Panc1 (cell line): ENCODE measurements at regions not wholly inside any gene's neighbourhood (a gene's known extent, or its start where the extent isn't known, plus 50 kb on each side); places are given as distances from the start of the nearest gene placed in this dataset.

Source experiments
- ATAC-seq: fragments of 200-7000 bp; cut with Tn5 transposase; 2 replicates; pipeline ENCODE4 v1.9.1; 2020; ENCODE audit warnings: mild to moderate bottlenecking, moderate library complexity
- BruUV-seq: library from RNA; stranded (reverse); fragments of 400-500 nt; replicated peaks from 2 replicates; lab custom pipeline; 2021; lab: Mats Ljungman, UMichigan
- CTCF ChIA-PET: fragments of 300-600 bp; sonication (Branson Sonifier 250); formaldehyde crosslinking; loops from one replicate; lab custom pipeline; 2022; ENCODE audit warnings: antibody characterized with exemption; lab: Charles Lee
- POLR2A ChIA-PET: fragments of 300-600 bp; sonication (Branson Sonifier 250); formaldehyde crosslinking; loops from one replicate; lab custom pipeline; 2022; ENCODE audit warnings: antibody characterized with exemption; lab: Charles Lee
- DNase-seq: peaks from one replicate; pipeline ENCODE4 v3.0.0-alpha.2; 2010; ENCODE audit warnings: low read depth, low spot score
- H3K27ac ChIP-seq: 2 replicates; pipeline ENCODE4 v1.5.1; 2011; ENCODE audit warnings: mild to moderate bottlenecking, low read length, inconsistent platforms
- H3K27me3 ChIP-seq: fragments of 200-500 bp; sonication (Bioruptor generic); 2 replicates; pipeline ENCODE4 v1.6.0; 2014; ENCODE audit warnings: low read length, inconsistent platforms; ENCODE audit not compliant: control insufficient read depth, insufficient read depth
- H3K36me3 ChIP-seq: fragments of 200-500 bp; sonication (Bioruptor generic); 2 replicates; pipeline ENCODE4 v1.5.1; 2014; ENCODE audit warnings: inconsistent platforms, mild to moderate bottlenecking, low read length, moderate library complexity; ENCODE audit not compliant: control insufficient read depth, insufficient read depth
- H3K4me1 ChIP-seq: 2 replicates; pipeline ENCODE4 v1.5.1; 2011; ENCODE audit warnings: inconsistent platforms, mild to moderate bottlenecking, low read length, moderate library complexity; ENCODE audit not compliant: control insufficient read depth, insufficient read depth
- H3K4me3 ChIP-seq, 2 experiments: 2 replicates each; pipeline ENCODE4 v1.5.1; 2011 to 2012; ENCODE audit warnings: low read depth in 2 of 2, low read length in 2 of 2, mild to moderate bottlenecking in 2 of 2, inconsistent platforms in 1 of 2, moderate library complexity in 1 of 2
- H3K9me3 ChIP-seq: fragments of 200-500 bp; sonication (Bioruptor generic); 2 replicates; pipeline ENCODE4 v1.5.1; 2014; ENCODE audit warnings: low read depth, mild to moderate bottlenecking, inconsistent platforms, low read length, moderate library complexity; ENCODE audit not compliant: control insufficient read depth, insufficient read depth
- POLR2AphosphoS5 ChIP-seq: IDR thresholded peaks from 2 replicates; pipeline ENCODE4 v1.6.1; 2012; ENCODE audit warnings: mild to moderate bottlenecking, low read depth, low read length, moderate library complexity
- SIN3A ChIP-seq: IDR thresholded peaks from 2 replicates; pipeline ENCODE4 v1.6.1; 2012; ENCODE audit warnings: low read depth, mild to moderate bottlenecking, low read length, moderate library complexity, borderline replicate concordance; ENCODE audit not compliant: insufficient read depth
- TCF7L2 ChIP-seq: IDR thresholded peaks from 2 replicates; pipeline ENCODE4 v1.6.1; 2011; ENCODE audit warnings: mild to moderate bottlenecking, low read depth, low read length, inconsistent platforms
- in situ Hi-C: cut with HindIII; loops from 2 replicates; pipeline ENCODE4 v1.10.0; 2016; ENCODE audit warnings: low sequenced_read_pairs, low pct_unique_long_range_greater_than_20kb
- intact Hi-C: fragments of 100-400 bp; cut with micrococcal nuclease; formaldehyde crosslinking; loops from one replicate; pipeline ENCODE4 v1.10.0; 2022; ENCODE audit not compliant: unreplicated experiment
- TF ChIP-seq, protein P1 (sequence below), 2 experiments: IDR thresholded peaks; 2 replicates each; pipeline ENCODE4 v1.6.1; 2011 to 2012; ENCODE audit warnings: low read depth in 2 of 2, control low read depth in 1 of 2, low read length in 1 of 2, mild to moderate bottlenecking in 1 of 2, moderate library complexity in 1 of 2; ENCODE audit not compliant: insufficient read depth in 1 of 2
- TF ChIP-seq, protein P2 (sequence below): fragments of 450-650 bp; IDR thresholded peaks from 2 replicates; pipeline ENCODE4 v1.5.1; 2017; ENCODE audit warnings: mild to moderate bottlenecking

DNA sequence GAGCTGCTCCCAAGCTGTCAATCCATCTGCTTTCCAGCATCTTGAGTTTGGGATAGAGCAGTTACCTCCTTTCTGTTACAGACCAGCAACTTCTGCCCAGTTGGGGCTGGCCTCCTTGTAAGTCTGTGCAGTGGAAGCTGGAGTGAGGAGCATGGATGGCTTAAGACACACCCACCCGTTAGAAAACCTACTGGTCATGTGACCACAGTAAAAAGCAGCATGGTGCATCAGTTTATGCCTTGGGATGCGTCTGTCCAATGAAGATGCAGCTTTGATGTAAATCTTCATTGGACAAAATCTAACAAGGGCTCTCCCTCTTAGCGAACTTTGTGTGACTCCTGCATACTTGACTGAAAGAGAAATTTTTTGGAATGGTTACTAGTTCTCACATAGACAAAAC, 453.5 kb downstream of the TYW1 start:
- TF ChIP-seq SIN3A (no peak), TCF7L2 (no peak), POLR2AphosphoS5 (no peak)
- TF ChIP-seq, protein P1, sequence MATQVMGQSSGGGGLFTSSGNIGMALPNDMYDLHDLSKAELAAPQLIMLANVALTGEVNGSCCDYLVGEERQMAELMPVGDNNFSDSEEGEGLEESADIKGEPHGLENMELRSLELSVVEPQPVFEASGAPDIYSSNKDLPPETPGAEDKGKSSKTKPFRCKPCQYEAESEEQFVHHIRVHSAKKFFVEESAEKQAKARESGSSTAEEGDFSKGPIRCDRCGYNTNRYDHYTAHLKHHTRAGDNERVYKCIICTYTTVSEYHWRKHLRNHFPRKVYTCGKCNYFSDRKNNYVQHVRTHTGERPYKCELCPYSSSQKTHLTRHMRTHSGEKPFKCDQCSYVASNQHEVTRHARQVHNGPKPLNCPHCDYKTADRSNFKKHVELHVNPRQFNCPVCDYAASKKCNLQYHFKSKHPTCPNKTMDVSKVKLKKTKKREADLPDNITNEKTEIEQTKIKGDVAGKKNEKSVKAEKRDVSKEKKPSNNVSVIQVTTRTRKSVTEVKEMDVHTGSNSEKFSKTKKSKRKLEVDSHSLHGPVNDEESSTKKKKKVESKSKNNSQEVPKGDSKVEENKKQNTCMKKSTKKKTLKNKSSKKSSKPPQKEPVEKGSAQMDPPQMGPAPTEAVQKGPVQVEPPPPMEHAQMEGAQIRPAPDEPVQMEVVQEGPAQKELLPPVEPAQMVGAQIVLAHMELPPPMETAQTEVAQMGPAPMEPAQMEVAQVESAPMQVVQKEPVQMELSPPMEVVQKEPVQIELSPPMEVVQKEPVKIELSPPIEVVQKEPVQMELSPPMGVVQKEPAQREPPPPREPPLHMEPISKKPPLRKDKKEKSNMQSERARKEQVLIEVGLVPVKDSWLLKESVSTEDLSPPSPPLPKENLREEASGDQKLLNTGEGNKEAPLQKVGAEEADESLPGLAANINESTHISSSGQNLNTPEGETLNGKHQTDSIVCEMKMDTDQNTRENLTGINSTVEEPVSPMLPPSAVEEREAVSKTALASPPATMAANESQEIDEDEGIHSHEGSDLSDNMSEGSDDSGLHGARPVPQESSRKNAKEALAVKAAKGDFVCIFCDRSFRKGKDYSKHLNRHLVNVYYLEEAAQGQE (IDR thresholded peaks at IDR 0.05; ENCODE audit: insufficient read depth in 1 of 2, low read depth in 2 of 2, low read length in 1 of 2): no peak
- TF ChIP-seq, protein P2, sequence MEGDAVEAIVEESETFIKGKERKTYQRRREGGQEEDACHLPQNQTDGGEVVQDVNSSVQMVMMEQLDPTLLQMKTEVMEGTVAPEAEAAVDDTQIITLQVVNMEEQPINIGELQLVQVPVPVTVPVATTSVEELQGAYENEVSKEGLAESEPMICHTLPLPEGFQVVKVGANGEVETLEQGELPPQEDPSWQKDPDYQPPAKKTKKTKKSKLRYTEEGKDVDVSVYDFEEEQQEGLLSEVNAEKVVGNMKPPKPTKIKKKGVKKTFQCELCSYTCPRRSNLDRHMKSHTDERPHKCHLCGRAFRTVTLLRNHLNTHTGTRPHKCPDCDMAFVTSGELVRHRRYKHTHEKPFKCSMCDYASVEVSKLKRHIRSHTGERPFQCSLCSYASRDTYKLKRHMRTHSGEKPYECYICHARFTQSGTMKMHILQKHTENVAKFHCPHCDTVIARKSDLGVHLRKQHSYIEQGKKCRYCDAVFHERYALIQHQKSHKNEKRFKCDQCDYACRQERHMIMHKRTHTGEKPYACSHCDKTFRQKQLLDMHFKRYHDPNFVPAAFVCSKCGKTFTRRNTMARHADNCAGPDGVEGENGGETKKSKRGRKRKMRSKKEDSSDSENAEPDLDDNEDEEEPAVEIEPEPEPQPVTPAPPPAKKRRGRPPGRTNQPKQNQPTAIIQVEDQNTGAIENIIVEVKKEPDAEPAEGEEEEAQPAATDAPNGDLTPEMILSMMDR: no peak
- ATAC-seq (no peak), DNase-seq (no peak)
- Histone ChIP-seq H3K27ac (no peak overlapping the region), H3K9me3 (no peaks in the 10 kb centered on the region), H3K36me3 (no peaks in the 10 kb centered on the region), H3K4me1 (no peaks in the 10 kb centered on the region), H3K4me3 (no peak overlapping the region), H3K27me3 (no peaks in the 10 kb centered on the region; the same call in 1 of the 2 replicates)
- in situ Hi-C loops: no loop called here
- ChIA-PET POLR2A (interaction anchor here (0.6 kb wide), 1 partner anchor 42 kb away, joined by 6 read pairs; no protein-coding TSS in a partner anchor), CTCF (no interaction called here)
- no TSS peak for BruUV-seq
- intact Hi-C loops: no loop called here

DNA sequence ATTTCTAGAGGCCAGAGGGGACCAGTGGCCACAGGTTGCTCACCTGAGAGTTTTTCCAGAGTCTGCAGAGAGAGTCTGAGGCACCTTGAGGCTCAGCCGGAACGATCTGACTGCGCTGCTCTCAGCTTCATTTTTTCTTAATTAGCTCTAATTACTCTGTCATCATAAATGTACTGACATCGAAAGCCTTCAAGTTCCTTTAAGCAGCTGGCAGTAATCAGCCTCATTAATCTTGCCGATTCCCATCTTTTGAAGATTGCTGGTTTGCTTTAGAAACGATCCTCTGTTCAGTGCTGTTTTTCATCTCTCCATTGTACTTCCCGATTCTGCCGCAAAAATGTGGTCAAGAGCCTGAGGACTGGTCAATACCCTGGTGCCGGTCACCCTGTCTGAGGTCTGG, 454.7 kb downstream of the TYW1 start:
- CTCF ChIA-PET: interaction anchor here (0.6 kb wide), 2 partner anchors 33 to 40 kb away, joined by 4 read pairs; no protein-coding TSS in a partner anchor

More for the DNA sequence above, 454.7 kb downstream of the TYW1 start:
- intact Hi-C loops: no loop called here
- DNase-seq (no peak), ATAC-seq (no peak)
- H3K4me1 ChIP-seq: no peaks in the 10 kb centered on the region
- no peak overlapping the region for H3K4me3 ChIP-seq
- BruUV-seq: no TSS peak
- in situ Hi-C loops: no loop called here
- TF ChIP-seq, protein P2: no peak
- TF ChIP-seq, protein P1 (IDR thresholded peaks at IDR 0.05; ENCODE audit: insufficient read depth in 1 of 2, low read depth in 2 of 2, low read length in 1 of 2): no peak
- TF ChIP-seq POLR2AphosphoS5: no peak
- no peak for TF ChIP-seq SIN3A
- no peak for TF ChIP-seq TCF7L2
- no peaks in the 10 kb centered on the region for H3K36me3 ChIP-seq
- H3K27me3 ChIP-seq: peaks cover 3% of the 10 kb centered on the region; the same call in 1 of the 2 replicates
- H3K9me3 ChIP-seq: no peaks in the 10 kb centered on the region
- POLR2A ChIA-PET: no interaction called here
- H3K27ac ChIP-seq: no peak overlapping the region
